ENCODE measurements at regions not wholly inside any gene's neighbourhood (a gene's known extent, or its start where the extent isn't known, plus 50 kb on each side); places are given as distances from the start of the nearest gene placed in this dataset.

DNA sequence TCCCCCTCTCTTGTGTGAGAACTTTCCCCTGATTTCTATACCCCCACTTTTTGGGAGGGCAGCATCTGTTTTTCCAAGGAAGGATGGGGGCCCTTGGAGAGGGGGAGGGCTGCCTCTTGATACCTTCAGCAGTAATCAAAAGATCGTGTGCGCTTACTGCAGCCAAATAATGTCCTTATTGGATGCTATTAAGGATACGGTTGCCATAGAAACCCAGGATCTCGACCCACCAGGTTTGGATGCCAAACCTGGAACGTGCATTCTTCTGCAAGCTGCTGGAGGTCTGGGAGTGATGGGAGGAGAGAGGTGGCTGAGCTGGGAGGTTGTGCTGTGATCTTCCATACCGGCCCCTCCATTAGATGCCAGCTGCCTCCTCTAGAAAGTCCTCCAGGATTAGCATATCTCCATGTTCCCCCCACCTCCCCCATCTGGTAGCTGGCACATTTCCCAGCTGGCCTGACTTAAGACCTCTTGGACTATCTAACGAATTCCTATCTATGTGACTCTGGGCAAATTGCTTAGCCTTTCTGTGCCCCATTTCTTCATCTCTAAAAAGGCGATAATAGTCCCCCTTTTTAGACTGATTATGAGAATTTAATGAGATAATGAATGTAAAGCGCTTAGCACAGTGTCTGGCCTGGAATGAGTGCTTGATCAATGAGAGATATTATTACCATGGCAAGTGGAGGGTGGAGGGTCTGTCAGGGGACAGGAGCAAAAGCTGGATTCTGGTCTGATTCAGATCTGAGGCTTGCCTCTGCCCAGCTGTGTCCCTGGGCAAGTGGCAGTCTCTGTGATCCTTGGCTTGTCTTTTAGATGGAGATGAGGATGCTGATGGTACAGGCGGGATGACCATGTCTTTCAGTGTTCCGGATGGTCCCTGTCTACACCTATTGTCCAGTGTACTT is 78.5 kb upstream of the PCBD1 start:
- DNase-seq, result no peak

DNA sequence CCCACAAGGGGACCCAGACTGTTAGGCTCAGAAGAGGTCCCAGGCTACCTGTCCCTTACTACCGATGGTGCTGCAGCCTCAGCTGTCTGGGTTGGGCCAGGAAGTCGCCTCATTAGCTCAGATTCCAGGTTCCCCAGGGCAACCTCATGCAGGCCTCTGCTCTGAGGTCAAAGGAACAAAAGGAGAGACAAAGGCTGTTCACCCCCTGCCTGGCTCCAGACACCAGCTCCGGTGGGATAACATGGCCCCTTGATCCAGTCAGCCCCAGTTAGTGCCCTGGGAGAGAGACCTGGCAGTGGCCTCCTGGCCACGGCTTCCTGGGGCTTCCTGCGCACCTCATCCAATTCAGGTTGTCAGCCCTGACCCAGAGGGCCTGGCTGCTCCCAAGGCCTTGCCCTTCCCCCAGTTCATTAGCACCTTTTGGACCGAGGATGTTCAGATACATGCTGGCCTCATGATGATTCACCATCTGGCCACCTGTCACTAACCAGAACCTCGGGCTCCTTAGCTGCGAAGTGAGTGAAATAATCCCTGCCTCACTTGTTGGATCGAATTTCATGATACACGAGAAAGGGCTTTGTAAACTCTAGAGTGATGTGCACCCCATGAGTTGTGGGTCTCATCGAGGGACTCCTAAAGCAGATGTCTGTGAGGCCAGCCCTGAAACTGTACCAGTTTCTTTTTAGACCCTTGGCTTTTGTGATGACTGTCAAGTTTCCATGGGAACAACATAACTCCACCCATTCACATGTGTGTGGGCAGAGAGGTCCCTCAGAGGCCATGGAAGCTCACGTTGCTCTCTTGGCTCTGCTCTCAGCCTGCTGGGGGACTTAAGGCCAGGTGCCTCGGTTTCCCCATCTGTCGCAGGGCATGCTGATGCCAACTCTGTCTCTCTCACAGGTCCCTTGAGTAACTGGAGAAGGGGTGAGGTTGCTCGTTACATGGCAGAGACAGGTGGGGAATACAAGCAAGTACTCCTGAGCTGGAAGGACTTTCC is 79.5 kb upstream of the PCBD1 start:
- no peak for DNase-seq

GRCh38 chr10:70969188-70969587 is 80.8 kb upstream of the PCBD1 start:
- DNase-seq, result no peak

DNA sequence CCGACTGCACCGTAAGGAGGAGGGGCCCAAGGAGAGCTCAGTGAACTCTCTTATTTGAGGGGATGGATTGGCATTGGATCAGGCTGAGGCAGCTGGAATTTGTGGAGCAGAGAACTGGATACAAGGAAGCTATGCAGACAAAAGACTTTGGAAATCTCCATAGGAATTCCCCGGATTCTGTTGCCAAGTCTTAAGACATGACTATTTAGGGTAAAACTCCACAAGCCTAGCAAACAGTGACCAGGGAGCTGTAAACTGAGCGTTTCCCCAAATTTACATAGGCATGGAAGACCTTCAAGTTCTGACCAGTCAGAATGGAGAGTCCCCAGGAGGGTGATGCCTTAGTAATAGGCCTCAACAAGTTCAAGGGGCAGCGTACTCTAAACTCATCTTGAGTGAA is 82.5 kb upstream of the PCBD1 start:
- DNase-seq, result no peak

DNA sequence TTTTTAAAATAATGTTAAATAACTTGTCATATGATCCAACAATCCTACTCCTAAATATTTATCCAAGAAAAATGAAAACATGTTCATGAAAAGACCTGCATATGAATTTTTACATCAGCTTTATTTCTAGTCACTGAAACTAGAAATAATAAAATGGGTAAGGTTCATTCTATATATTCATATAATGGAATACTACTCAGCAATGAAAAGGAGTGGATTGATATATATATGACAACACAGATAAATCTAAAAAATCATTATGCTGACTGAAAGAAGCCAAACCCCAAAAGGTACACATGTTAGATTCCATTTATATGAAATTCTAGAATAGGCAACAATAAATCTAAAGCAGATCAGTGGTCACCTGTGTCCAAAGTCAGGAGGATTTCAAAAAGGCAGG is 84.9 kb upstream of the PCBD1 start:
- no peak for DNase-seq

- DNase-seq, result no peak
These were observed 86.1 kb upstream of the PCBD1 start for GRCh38 chr10:70974351-70974901.

DNA sequence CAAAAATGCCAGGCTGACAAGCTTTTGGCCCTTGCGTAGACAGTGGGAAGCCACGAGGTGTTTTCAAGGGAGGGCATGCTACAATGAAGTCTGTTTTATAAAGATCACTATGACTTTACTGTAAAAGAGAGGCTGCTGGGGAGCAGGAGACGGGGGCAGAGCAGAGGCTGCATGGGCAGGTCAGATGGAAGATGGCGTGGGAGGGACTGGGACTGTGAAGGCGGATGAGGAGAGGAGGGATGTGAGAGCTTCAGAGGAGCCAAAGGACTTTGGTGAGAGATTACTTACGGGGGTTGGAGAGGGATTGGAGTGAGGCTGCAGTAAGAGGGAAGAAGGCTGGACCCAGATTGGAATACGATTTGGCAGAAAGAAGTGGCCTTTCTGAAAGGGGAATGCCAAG is 86.6 kb upstream of the PCBD1 start:
- no peak for DNase-seq

- no peak for DNase-seq
These were observed 87.8 kb upstream of the PCBD1 start for GRCh38 chr10:70976063-70976695.

DNA sequence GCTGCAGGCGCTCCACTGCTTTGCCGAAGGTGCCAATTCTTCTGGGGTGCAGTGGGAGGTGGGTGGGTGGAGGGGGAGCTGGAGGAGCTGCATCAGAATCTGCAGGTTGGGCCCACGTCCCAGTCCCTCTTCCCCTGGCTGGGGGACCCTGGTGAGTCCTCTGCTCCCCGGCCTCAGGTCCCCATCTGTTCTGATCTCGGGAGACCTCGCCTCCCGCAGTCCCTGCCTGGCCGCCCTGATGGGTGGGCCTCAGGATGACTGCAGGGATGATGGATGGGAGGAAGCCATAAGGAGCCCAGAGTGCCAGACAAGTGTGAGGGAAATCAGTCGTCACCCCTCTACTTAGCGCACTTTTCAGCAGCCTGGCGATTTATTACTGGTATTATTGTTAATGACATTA is 89.3 kb upstream of the PCBD1 start:
- no peak for DNase-seq

- no peak for DNase-seq
These were observed 89.8 kb upstream of the PCBD1 start for GRCh38 chr10:70978181-70978580.

DNA sequence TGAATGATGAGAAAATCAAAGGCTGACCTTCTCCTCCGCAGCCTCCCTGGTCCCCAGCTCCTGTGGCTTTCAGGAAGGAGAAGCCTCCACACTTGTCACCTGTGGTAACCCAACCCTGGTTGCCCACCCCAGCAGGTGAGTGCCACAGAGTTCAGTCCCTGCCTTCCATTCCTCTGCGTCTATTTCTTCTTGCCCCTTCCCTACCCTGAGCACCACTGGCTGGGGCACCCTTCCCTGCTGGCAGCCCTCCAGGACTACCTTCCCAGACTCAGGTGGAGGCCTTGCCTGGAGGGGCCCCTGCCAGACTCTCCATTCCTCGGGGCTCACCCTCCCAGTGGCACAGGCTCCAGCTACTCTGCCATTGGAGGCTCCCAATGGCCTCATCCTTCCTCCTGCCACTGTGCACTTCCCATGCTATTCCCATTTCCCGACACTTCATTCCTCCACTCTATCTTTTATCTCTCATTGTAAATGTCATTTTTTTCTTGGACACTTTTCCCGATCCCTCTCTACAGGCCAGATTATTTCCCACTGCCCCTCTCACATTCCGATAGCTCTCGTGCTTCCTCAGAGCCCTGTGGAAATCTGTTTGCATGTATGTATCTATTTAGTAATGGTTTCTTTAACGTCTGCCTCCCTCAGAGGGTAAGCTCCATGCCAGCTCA is 90.6 kb upstream of the PCBD1 start:
- DNase-seq, result no peak

- DNase-seq, result no peak
These were observed 92.3 kb upstream of the PCBD1 start for GRCh38 chr10:70980687-70981086.

DNA sequence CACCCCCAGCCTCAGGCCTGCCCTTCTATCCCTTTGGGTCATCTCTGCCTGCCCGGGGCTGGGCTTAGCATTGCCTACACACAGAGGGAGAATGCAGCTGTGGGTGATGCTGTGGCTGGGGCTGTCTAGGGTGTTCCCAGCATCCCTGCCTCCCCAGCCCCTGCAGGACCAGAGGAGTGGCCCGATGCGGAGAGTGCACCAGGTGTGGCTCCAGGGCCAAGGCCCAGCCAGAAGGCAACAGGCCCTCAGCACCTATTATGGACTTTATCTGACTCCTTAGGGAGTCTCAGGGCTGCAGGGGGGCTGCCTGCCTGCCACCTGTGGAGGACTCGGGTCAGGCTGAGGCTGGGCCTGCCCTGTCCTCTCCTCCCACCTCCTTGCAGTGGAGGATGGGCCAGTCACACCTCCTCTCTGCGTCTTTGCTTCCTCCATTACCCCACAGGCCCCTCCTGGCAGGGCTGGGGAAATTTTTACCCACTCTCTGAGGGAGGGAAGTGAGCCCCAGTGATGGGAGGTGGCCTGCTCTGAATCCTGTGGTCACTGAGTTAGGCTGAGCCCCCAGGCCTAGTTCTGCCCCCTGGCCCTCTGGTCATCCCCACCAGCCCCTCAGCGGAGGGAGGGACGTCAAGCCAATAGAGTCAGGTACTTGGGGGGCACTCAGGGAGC is 92.9 kb upstream of the PCBD1 start:
- no peak for DNase-seq

DNA sequence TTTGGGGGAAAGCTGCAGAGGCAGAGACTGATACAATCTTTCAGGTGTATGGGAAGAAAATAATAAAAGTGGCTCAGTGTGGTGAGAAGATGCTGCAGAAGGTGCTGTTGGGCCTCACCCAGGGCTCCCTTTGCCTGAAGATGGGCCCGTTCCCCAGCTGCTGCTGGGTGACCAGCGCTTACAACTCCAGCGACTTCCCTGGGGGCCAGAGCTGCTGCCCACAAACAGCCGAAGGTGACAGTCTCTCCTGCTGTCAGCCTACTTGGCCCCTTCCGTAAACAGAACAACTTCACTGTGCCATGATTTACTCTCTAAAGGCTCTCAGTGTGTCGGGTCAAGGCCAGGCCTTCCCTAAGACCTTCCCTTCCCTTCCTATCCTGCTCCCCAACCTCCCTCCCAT is 93.6 kb upstream of the PCBD1 start:
- no peak for DNase-seq

GRCh38 chr10:70982443-70982842 is 94.1 kb upstream of the PCBD1 start:
- no peak for DNase-seq

DNA sequence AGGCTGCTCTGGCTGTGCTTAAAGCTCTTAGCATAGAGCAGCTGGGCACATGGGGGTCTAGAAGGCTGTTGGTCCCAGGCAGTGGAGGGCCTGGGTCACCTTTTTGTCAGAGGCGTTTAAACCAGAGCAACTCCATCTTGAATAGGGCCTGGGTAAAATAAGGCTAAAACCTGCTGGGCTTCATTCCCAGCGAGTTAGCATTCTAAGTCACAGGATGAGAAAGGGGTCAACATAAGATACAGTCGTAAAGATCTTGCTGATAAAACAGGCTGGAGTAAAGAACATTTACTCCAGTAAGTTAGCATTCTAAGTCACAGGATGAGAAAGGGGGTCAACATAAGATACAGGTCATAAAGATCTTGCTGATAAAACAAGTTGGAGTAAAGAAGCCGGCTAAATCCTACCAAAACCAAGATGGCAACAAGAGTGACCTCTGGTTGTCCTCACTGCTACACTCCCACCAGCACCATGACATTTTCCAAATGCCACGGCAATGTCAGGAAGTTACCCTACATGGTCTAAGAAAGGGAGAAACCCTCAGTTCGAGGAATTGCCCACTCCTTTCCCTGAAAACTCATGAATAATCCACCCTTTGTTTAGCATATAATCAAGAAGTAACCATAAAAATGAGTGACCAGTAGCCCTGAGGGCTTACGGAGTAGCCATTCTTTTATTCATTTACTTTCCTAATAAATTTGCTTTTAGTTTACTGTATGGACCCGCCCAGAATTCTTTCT is 96.8 kb upstream of the PCBD1 start:
- no peak for DNase-seq

- no peak for DNase-seq
These were observed 97.7 kb upstream of the PCBD1 start for GRCh38 chr10:70985824-70986622.

DNA sequence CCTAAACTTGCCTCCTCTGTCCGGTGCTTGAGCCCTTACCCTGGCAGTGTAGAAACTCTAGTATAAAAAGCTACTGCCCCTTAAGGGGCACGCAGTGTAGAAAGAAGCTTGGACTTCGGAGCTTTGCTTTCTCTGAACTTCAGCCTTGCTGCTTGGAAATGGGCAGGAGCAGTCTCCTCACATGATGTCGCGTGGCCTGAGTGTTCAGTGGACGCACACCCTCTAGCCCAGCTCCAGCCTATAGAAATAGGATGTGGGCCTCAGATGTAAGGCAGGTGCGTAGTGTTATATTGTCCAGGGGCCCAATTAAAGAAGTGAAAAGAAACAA is 98.2 kb upstream of the PCBD1 start:
- DNase-seq, result no peak
